ENCODE measurements at regions not wholly inside any gene's neighbourhood (a gene's known extent, or its start where the extent isn't known, plus 50 kb on each side); places are given as distances from the start of the nearest gene placed in this dataset.
A peak's percentile ranks its signal among the peaks of the same experiment; 100 is the strongest.

- Histone ChIP-seq H3K27me3 (no peaks in the 10 kb centered on the region), H3K9me3 (no peaks in the 10 kb centered on the region), H3K4me1 (peaks cover 0 to 10% of the 10 kb centered on the region in 2 donors), H3K27ac (peak overlapping the region; percentile 35 to 45), H3K36me3 (no peaks in the 10 kb centered on the region), H3K4me3 (no peak overlapping the region)
- no peak for TF ChIP-seq CTCF (IDR thresholded peaks at IDR 0.05)
- DNase-seq (ENCODE audit: low spot score): no peak
Measured at GRCh38 chr2:42942214-42942989, 150.0 kb upstream of the HAAO start.

- Histone ChIP-seq H3K4me1 (peaks cover 0 to 7% of the 10 kb centered on the region in 2 donors), H3K36me3 (no peaks in the 10 kb centered on the region), H3K9me3 (no peaks in the 10 kb centered on the region), H3K27ac (peak overlapping the region; percentile 35 to 45), H3K27me3 (no peaks in the 10 kb centered on the region), H3K4me3 (no peak overlapping the region)
- no peak for DNase-seq (ENCODE audit: low spot score)
- TF ChIP-seq CTCF (IDR thresholded peaks at IDR 0.05): no peak
Measured at GRCh38 chr2:42941633-42942176, 149.3 kb upstream of the HAAO start.

- H3K4me1 ChIP-seq: peaks cover 0 to 17% of the 10 kb centered on the region in 2 donors
- H3K9me3 ChIP-seq: no peaks in the 10 kb centered on the region
- no peak overlapping the region for H3K27ac ChIP-seq
- H3K4me3 ChIP-seq: no peak overlapping the region
- no peak for TF ChIP-seq CTCF (IDR thresholded peaks at IDR 0.05)
- DNase-seq (ENCODE audit: low spot score): no peak
- no peaks in the 10 kb centered on the region for H3K36me3 ChIP-seq
- H3K27me3 ChIP-seq: no peaks in the 10 kb centered on the region
Measured at GRCh38 chr2:42939411-42940206, 147.2 kb upstream of the HAAO start.

GRCh38 chr2:42938671-42939370 lies 146.4 kb upstream of the HAAO start:
- Histone ChIP-seq H3K27ac (no peak overlapping the region), H3K9me3 (no peaks in the 10 kb centered on the region), H3K27me3 (no peaks in the 10 kb centered on the region), H3K4me1 (peaks cover 0 to 18% of the 10 kb centered on the region in 2 donors), H3K4me3 (no peak overlapping the region), H3K36me3 (no peaks in the 10 kb centered on the region)
- no peak for DNase-seq (ENCODE audit: low spot score)
- TF ChIP-seq CTCF (IDR thresholded peaks at IDR 0.05): no peak

- no peak overlapping the region for H3K27ac ChIP-seq
- no peak for TF ChIP-seq CTCF (IDR thresholded peaks at IDR 0.05)
- DNase-seq (ENCODE audit: low spot score): no peak
- no peaks in the 10 kb centered on the region for H3K36me3 ChIP-seq
- H3K4me3 ChIP-seq: no peak overlapping the region
- peaks cover 0 to 31% of the 10 kb centered on the region in 2 donors for H3K4me1 ChIP-seq
- no peaks in the 10 kb centered on the region for H3K27me3 ChIP-seq
- no peaks in the 10 kb centered on the region for H3K9me3 ChIP-seq
Measured at GRCh38 chr2:42937171-42937875, 144.9 kb upstream of the HAAO start.
